ENCODE measurements at regions not wholly inside any gene's neighbourhood (a gene's known extent, or its start where the extent isn't known, plus 50 kb on each side); places are given as distances from the start of the nearest gene placed in this dataset.

- DNase-seq (ENCODE audit: low spot score) (no peak), ATAC-seq (ENCODE audit: low FRiP score) (no peak)
- TF ChIP-seq CTCF (IDR thresholded peaks at IDR 0.05): no peak
Observed at GRCh38 chr16:5509794-5510193, 412.2 kb upstream of the EEF2KMT start.

- ATAC-seq (ENCODE audit: low FRiP score): no peak
- TF ChIP-seq CTCF (IDR thresholded peaks at IDR 0.05): no peak
- DNase-seq (ENCODE audit: low spot score): no peak
Observed at GRCh38 chr16:5509336-5509735, 411.7 kb upstream of the EEF2KMT start.

- no peak for TF ChIP-seq CTCF (IDR thresholded peaks at IDR 0.05)
- DNase-seq (ENCODE audit: low spot score) (no peak), ATAC-seq (ENCODE audit: low FRiP score) (no peak)
Observed at GRCh38 chr16:5508371-5508770, 410.8 kb upstream of the EEF2KMT start.

GRCh38 chr16:5506021-5506420, 408.4 kb upstream of the EEF2KMT start:
- DNase-seq (ENCODE audit: low spot score): no peak
- ATAC-seq (ENCODE audit: low FRiP score): no peak
- TF ChIP-seq CTCF (IDR thresholded peaks at IDR 0.05): no peak

GRCh38 chr16:5505091-5505887, 407.7 kb upstream of the EEF2KMT start:
- no peak for DNase-seq (ENCODE audit: low spot score)
- TF ChIP-seq CTCF (IDR thresholded peaks at IDR 0.05): no peak
- no peak for ATAC-seq (ENCODE audit: low FRiP score)

GRCh38 chr16:5504064-5504781, 406.6 kb upstream of the EEF2KMT start:
- ATAC-seq (ENCODE audit: low FRiP score) (peak; percentile 85), DNase-seq (ENCODE audit: low spot score) (no peak)
- no peak for TF ChIP-seq CTCF (IDR thresholded peaks at IDR 0.05)

GRCh38 chr16:5502944-5503343, 405.3 kb upstream of the EEF2KMT start:
- no peak for DNase-seq (ENCODE audit: low spot score)
- ATAC-seq (ENCODE audit: low FRiP score): no peak
- no peak for TF ChIP-seq CTCF (IDR thresholded peaks at IDR 0.05)
